HG02938 (cell line): ENCODE measurements at regions not wholly inside any gene's neighbourhood (a gene's known extent, or its start where the extent isn't known, plus 50 kb on each side); places are given as distances from the start of the nearest gene placed in this dataset.
"Not testable (repeated sequence)": the region's sequence is repeated elsewhere in the genome, so short reads cannot be mapped to it uniquely, and the experiment has no call there.

ENCODE experiments used
- ATAC-seq: cut with Tn5 transposase; IDR thresholded peaks from one replicate; pipeline ENCODE4 v1.9.1; 2021; ENCODE audit warnings: mild to moderate bottlenecking, moderate library complexity; ENCODE audit not compliant: unreplicated experiment

DNA sequence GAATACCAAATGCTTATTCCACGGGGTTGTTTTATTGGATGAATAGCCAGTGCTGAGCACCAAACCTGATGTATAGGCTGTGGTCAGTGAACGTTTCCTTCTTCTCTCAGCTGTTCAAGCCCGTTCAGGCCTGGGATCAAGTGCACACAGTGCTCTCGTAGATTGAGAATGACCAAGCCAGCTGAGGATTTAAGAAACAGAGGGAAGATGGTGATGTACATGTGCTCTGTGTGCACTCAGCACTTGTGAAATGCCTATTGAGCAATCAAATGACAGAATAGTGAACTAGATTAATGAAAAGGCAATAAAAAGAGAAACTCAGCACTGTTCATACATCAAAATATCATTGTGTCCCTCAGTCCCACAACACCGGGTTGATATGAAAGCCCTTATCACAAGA is 302.5 kb downstream of the BMPER start:
- ATAC-seq, result no peak

DNA sequence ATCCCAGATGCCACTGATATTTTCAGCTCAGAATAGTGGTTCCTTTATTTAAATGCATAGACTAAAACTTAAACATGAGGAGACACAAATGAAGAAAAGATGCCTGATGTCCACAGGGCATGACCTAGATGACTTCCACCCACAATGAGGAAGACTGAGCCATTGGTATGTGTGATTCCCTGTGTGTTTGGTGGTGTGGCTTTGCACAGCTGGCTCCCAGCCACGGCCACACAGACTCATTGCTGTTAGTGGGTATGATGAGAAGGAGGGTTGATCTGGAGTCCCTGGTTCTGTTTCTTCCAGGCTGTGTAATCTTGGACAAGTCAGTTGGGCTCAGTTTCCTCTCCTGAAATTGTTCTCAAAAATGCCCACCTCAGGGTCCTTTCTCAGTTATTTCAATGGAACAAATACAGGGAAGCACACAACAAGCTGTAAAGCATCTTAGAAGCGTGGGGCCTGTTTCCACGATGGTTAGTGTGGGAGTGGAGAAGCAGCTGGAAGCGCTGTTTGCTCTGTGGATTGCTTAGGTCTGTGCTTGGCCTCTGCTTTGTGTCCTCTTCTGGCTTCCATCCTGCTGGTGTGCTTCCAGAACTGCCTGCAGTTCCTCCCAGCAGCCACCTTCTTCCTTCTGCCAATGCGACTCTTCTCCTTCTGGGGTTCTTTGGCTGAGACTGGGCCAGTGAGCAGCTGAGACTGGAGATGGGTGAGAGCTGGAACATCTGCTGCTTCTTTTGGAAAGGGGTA is 303.7 kb downstream of the BMPER start:
- ATAC-seq, result no peak

DNA sequence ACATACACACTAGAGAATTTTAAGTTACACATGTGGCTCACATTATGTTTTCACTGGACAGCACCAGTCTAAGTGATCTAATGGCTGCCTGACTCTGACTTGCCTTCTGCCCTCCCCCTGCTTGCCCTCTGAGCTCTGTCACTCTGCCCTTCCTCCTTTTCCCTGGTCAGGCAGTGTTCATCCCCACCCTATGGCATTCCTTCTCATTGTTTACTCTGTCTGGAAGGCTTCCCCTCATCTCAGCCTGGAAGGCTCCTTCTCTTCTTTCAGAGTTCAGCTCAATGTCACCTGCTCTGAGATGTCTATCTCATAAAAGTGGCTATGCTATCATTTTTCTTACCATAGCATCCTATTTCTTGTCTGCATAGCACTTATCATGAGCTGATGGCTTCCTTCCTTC is 305.7 kb downstream of the BMPER start:
- ATAC-seq, result no peak

DNA sequence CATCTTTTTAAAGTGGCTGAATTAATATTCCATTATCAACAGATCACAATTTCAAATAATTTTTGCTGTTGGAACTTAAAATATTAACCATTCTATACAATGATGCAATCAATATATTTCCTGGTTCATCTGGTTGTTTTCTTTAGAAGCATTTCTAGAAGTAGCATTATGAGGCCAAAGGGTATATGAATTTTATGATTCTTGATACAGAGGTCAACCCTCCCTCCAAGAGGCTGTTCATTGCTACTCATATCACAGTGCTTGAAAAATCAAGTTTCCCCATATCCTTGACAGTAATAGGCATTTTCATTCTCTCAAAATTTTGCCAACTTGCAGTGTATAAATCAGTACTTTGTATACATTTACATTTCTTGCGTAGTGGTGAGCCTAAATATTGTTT is 312.6 kb downstream of the BMPER start:
- no peak for ATAC-seq

DNA sequence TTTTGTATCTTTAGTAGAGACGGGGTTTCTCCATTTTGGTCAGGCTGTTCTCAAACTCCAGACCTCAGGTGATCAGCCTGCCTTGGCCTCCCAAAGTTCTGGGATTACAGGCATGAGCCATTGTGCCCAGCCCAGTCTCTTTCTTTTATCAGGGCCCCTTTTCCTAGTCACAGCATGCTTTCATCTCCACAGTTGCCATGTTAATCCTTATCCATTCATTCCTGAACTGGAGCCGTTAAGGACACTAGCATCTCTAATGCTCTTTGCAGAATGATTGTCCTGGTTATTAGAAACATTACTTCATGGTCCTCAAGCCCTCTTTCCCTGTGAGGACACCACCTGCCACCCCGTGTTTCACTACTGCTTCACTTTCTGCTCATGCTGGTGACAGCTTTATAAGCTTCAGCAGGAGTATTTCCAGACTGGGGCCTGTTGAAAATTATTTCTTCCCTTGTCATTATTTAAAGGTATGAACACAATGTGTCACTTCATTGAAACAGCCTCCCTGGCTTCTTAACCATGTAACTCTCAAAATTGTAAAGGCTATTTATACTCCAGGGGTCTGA is 313.9 kb downstream of the BMPER start:
- no peak for ATAC-seq

DNA sequence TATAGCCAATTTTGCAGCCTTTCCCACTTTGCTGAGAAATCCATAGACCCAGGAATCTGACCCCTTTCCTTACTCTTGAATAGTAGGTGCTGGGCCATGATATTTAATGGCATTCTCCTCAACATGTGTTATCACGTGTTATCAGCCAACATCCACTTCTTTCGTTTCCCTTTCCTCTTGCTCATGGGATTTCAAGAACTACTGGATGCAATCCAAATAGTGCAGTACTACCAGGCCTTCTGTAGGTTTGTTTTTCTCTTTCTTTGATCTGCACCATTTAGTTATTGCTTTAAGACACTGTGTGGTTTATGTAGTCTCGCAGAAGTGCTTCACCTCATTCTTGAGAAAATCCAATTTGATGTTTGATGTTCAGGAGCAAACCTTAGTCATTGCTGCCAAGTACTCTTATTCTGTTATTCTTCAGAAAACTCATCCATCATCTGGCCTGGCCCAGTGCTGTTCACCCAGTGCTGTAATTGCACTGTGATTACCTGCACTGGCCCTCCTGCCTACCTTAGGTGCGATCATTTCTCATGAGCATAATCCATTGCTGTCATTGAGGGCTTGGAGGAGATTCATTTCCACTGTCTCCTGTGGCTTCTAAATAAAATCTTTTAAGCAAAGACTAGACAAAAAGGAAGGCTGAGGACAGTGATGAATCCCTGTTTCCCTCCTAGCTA is 315.3 kb downstream of the BMPER start:
- no peak for ATAC-seq

DNA sequence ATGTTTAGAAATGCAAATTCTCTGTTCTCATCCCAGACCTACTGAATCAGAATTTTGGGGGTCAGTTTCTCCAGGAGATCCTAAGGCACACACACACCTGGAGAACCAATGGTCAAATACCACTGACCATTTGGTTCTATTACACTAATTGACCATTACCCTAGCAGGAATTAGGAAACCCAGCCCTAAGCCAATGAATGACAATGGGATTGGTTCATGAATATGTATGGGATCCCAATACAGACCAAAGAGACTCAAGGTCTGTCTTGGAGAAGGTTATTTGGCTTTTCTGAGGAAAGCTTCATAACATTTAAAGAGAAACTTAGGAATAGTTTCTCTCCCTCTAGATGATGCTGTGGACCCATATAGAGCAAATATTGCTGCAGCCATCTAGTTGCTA is 317.0 kb downstream of the BMPER start:
- no peak for ATAC-seq

DNA sequence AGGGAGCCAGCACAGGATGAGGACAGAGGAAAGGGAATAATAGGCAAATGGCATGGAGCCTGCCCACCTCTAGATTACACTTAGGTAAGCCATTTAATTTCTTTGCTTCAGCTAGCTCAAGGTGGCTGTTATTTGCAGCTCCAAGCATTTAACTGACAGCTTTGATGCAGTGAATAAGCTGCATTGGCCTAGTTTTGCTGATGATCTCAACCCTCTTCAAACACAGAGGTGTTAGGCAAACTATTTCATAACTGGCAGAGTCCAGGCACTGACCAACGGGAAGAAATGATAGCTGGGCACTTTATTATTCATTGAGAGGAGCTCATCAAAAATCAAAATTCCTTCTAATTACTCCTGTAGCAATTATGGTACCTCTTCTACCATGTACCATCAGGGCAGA is 317.4 kb downstream of the BMPER start:
- no peak for ATAC-seq

DNA sequence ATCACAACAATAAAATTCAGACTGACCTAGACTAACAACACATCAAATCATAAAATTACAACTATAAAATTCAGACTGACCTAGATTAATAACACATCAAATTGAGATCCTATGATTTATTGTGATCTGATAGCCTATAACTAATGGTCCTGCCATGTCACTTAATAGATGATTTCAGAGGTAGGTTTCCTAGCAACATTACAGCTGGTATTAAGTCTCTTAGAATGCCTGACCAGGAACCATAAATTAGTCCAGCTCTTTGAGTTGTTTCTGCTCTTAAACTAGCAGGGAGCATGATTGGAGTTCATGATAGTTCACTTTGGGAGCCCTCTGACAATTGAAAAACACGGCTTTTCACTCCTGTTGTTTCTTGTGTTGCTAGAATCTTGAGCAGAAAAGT is 318.9 kb downstream of the BMPER start:
- ATAC-seq, result no peak

DNA sequence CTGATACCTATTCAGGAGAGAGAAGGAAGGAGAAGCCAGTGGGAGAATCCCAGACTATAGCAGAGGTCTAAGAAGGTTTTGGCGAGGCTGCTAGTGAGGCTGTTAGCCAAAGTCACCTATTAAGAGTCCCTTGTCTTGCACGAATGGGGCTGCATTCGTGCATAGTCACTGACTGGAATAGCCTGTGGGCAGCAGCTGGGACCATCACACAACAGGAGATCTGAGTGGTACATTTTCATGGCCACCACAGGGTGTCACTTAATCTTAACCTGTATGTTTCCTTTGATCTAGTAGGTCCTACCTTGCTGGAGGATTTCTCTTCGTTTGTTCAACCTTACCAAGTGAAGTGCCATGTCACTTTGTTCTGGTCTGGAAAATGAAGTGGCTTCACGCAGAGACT is 319.9 kb downstream of the BMPER start:
- ATAC-seq, result no peak

DNA sequence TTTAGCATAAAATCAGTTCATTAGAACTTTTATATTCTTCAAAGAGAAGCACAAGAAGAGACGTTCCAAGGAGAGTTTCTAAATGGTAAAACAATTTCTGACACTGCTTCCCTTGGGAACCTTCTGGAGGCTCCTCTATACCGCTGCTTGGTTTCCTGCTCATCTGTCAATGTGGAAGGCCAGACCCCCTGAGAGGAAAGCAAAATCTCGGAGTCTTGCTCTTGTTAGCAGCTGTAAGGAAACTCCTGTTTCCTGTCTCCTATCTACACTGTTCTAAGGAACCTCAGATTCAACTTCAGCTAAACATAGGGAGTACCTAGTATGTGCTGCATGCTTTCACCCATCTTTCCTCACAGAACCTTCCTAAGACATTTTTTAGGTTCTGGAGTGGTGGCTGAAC is 322.2 kb downstream of the BMPER start:
- no peak for ATAC-seq

DNA sequence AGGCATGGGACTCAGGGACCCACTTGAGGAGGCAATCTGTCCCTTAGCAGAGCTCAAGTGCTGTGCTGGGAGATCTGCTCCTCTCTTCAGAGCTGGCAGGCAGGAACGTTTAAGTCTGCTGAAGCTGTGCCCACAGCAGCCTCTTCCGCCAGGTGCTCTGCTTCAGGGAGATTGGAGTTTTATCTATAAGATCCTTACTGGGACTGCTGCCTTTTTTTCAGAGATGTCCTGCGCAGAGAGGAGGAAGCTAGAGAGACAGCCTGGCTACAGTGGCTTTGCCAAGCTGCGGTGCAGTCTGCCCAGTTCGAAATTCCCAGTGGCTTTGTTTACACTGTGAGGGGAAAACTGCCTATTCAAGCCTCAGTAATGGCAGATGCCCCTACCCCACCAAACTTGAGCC is 329.8 kb downstream of the BMPER start:
- not testable (repeated sequence) for ATAC-seq

DNA sequence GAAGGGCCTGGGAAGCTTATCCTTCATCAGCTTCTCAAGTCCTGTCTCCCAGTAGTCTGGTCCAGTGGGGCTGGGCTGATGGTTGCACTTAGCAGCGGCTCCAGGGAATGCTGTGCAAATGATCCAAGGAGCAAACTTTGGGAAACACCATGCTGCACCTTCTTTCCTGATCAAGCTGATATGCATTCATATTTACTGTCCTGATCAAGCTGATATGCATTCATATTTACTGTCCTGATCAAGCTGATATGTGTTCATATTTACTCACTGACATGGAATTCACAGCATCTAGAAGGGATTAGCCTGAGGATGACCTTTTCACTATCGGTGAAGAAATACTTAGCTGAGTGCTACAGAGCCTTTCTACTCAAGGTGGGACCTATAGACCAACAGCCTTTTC is 330.7 kb downstream of the BMPER start:
- ATAC-seq, result no peak

DNA sequence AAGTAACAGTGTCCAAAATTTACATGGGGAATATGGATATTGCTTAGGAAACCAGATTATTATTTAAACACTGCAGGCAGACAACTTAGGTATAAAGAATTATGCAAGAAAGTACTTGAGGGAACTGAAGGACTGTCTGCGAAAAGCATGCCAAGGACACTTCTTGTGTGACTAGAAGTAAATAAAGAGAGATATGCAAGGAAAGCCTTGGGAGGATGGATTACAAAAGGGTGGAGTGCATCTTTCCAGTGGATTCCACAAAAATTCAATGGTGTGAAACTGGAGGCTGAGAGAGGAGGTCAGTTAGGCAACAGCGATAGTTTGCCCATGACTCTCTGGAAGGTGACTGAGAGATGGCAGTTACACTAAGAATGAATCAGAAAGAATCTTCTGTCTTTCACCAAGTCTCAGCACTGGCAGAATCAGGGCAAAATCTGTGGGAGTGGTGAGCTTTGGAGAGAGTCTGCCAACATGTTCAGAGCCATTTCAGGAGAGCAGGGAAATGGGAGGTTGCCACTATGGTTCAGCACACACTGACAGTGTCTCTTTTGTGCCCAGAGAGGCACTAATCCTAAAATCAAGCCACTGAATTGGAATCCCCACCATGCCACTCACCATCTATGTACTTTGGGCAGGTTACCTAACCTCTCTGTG is 331.6 kb downstream of the BMPER start:
- ATAC-seq, result no peak

DNA sequence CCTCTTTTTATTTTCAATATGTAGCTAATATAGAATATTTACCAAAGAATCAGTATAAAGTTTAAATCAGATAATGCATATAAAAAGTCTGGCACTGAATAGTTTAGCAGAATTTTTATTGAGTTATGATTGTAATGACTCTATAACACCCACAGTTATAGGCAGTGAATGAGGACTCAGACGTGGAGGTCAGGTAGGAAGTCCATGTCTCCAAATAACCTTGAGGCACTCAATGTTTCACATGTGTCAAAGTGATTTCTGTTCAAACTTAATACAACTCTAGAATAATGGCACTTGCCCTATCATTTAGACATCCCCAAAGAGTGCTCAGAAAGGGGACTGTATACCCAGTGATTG is 332.1 kb downstream of the BMPER start:
- ATAC-seq, result no peak

DNA sequence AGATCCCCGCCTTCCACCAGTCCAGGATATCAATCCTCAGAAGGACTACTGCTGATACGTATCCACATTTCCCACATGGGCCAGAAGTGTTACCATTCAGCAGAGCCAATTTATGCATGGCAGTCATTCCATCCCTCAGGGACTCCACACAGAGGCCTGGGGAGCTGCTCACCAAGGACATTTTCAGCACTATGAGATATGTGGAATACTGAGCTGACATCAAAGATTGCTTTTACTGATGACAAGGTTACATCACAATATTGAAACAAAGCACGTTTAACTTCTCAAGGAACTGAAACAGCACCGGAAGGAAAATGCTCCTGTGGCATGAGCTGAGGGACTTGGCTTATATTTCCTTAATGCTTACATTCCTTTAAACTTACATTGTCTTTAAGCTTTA is 335.1 kb downstream of the BMPER start:
- no peak for ATAC-seq

DNA sequence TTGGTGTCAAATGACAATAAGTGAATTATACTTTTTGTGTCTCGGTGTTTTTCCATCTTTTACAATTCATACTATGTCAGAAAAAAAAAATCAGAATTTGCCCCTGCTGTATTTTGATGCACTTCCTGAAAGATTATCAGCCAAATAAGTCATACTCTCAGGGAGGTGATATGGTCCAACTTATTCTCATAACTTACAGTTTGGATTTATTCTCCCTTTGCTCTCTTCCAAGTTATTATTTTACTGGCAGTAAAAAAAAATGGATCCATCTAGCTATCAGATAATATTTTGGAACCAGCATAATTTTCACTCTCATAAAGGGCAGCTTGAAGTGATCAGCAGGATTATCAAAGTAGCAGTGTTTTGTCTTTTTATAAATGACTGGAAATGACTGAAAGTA is 337.1 kb downstream of the BMPER start:
- no peak for ATAC-seq

DNA sequence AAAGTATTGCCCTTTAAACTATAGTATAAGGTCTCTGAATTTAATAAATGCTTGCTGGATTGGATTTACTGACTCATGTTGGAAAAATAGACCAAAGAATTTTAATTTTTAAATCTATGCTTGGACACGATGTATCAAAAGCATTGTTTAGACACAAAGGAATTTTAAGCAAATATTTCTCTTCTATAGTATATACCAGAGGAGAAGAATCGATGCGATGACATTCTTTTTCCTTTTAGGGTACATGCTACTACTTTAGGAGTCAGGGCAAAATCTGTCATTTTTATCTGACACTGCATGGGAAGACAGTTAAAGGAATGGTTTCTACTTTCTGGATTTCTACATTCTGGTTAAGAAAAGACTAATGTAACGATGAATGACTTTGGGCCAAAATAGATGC is 339.9 kb downstream of the BMPER start:
- ATAC-seq, result no peak

DNA sequence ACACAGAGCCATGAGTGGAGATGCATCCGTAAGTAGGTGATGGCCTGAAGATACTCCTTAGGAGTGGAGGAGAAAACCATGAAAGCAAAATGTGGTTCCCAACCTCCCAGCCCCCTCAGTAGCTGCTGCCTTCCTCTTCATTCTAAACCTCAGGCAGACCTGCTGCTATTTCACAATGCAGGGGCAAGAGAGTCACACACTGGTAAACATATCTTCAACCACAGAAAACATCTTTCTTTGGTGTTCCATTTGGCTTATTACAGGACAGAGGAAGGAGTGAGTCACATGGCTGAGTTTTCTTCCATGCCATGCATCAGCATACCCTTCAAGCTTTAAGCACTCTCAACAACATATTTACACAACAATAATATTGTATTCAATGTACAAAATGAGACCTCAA is 342.1 kb downstream of the BMPER start:
- no peak for ATAC-seq

DNA sequence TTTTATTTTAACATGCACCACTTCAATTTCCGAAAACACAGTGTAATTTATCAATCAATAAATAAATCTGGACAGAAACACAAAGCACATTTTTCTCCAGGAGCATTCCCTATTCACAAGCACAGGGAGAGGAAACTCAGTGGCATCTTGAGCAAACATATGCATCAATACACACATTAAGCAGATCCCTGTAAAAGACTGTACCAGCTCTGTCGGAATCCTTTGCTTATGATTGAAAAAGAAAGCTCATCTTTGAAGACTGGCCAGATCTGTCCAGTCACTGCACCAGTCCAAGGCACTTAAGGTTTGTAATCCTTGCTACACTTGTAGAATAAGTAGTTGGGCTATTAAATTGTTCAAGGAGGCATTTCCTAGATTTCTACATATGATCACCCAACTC is 343.9 kb downstream of the BMPER start:
- ATAC-seq, result no peak

DNA sequence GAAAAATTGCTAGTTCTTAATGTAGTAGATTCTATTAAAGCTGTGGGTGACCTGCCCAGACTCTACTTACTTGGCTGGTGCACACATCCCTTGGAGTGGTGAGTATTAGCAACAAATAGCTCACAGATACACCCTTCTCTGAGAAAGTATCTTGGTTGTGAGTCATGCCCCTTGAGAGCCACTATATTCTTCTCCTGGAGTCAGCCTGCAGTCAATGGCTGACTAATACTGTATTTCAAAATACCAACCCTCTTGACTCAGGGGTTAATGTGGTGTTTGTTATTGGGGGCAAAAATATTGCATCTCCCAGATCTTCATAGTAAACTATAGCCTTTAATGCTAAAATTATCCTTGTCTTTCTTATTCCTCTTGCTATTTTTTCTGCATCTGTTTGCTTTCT is 354.9 kb downstream of the BMPER start:
- ATAC-seq, result no peak

DNA sequence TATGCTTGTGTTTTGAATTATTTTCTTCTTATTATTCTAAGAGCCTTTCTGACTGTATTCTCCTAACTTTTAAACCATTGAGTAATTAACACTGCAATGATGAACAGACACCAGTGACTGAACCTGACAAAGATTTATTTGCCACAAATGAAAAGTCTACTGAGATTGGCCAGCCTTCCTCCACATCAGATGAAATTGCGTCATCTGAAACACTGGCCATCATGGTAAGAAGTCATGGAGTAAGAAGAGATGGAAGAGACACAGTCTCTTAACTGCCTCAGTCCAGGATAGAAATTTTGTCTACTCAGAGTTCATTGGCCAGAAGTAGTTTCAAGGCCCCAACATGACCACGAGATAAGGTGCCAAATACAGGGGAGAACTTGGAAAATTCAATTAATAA is 357.8 kb downstream of the BMPER start:
- ATAC-seq, result no peak
